ENCODE measurements at regions not wholly inside any gene's neighbourhood (a gene's known extent, or its start where the extent isn't known, plus 50 kb on each side); places are given as distances from the start of the nearest gene placed in this dataset.
"Not testable (repeated sequence)": the region's sequence is repeated elsewhere in the genome, so short reads cannot be mapped to it uniquely, and the experiment has no call there.

GRCh38 chrX:3443184-3443583 is 96.7 kb upstream of the MXRA5 start:
- Histone ChIP-seq H3K36me3 (ENCODE audit: control insufficient read depth in 4 of 4, insufficient read depth in 4 of 4, low read length in 3 of 4) (no peaks in the 10 kb centered on the region), H3K4me3 (ENCODE audit: control insufficient read depth in 1 of 7, extremely low read depth in 1 of 7, insufficient read depth in 4 of 7, low read depth in 2 of 7, low read length in 6 of 7) (no peak overlapping the region), H3K9me3 (ENCODE audit: control extremely low read depth in 1 of 5, control insufficient read depth in 4 of 5, insufficient read depth in 2 of 5, low read depth in 1 of 5, low read length in 4 of 5) (no peaks in the 10 kb centered on the region), H3K27me3 (replicated peaks in 2 of 5; ENCODE audit: control insufficient read depth in 4 of 5, insufficient read depth in 5 of 5, low read length in 4 of 5) (no peaks in the 10 kb centered on the region), H3K4me1 (ENCODE audit: control extremely low read depth in 1 of 4, control insufficient read depth in 4 of 4, insufficient read depth in 4 of 4, low read length in 3 of 4) (no peaks in the 10 kb centered on the region), H3K27ac (ENCODE audit: insufficient read depth in 1 of 2, low read depth in 1 of 2, low read length in 2 of 2, poor library complexity in 1 of 2, severe bottlenecking in 2 of 2) (no peak overlapping the region)
- DNase-seq, result no peak
- WGBS (ENCODE audit: insufficient coverage), result 74% methylated on average over 4 of the region's 4 CpGs
- ChIA-PET POLR2A (no interaction called here), CTCF (no interaction called here)

- H3K4me3 ChIP-seq (ENCODE audit: control insufficient read depth in 1 of 7, extremely low read depth in 1 of 7, insufficient read depth in 4 of 7, low read depth in 2 of 7, low read length in 6 of 7), result no peak overlapping the region
- no peak for DNase-seq
- no peaks in the 10 kb centered on the region for H3K9me3 ChIP-seq (ENCODE audit: control extremely low read depth in 1 of 5, control insufficient read depth in 4 of 5, insufficient read depth in 2 of 5, low read depth in 1 of 5, low read length in 4 of 5)
- H3K4me1 ChIP-seq (ENCODE audit: control extremely low read depth in 1 of 4, control insufficient read depth in 4 of 4, insufficient read depth in 4 of 4, low read length in 3 of 4), result no peaks in the 10 kb centered on the region
- no peak overlapping the region for H3K27ac ChIP-seq (ENCODE audit: insufficient read depth in 1 of 2, low read depth in 1 of 2, low read length in 2 of 2, poor library complexity in 1 of 2, severe bottlenecking in 2 of 2)
- ChIA-PET CTCF (no interaction called here), POLR2A (no interaction called here)
- WGBS (ENCODE audit: insufficient coverage), result 90% methylated on average over 8 of the region's 8 CpGs
- no peaks in the 10 kb centered on the region for H3K36me3 ChIP-seq (ENCODE audit: control insufficient read depth in 4 of 4, insufficient read depth in 4 of 4, low read length in 3 of 4)
- H3K27me3 ChIP-seq (replicated peaks in 2 of 5; ENCODE audit: control insufficient read depth in 4 of 5, insufficient read depth in 5 of 5, low read length in 4 of 5), result no peaks in the 10 kb centered on the region
Measured at GRCh38 chrX:3442691-3443090, 96.2 kb upstream of the MXRA5 start.

GRCh38 chrX:3440981-3441380 is 94.5 kb upstream of the MXRA5 start:
- Histone ChIP-seq H3K36me3 (ENCODE audit: control insufficient read depth in 4 of 4, insufficient read depth in 4 of 4, low read length in 3 of 4) (no peaks in the 10 kb centered on the region), H3K9me3 (ENCODE audit: control extremely low read depth in 1 of 5, control insufficient read depth in 4 of 5, insufficient read depth in 2 of 5, low read depth in 1 of 5, low read length in 4 of 5) (no peaks in the 10 kb centered on the region), H3K27ac (ENCODE audit: insufficient read depth in 1 of 2, low read depth in 1 of 2, low read length in 2 of 2, poor library complexity in 1 of 2, severe bottlenecking in 2 of 2) (no peak overlapping the region), H3K4me1 (ENCODE audit: control extremely low read depth in 1 of 4, control insufficient read depth in 4 of 4, insufficient read depth in 4 of 4, low read length in 3 of 4) (no peaks in the 10 kb centered on the region), H3K4me3 (ENCODE audit: control insufficient read depth in 1 of 7, extremely low read depth in 1 of 7, insufficient read depth in 4 of 7, low read depth in 2 of 7, low read length in 6 of 7) (no peak overlapping the region), H3K27me3 (replicated peaks in 2 of 5; ENCODE audit: control insufficient read depth in 4 of 5, insufficient read depth in 5 of 5, low read length in 4 of 5) (no peaks in the 10 kb centered on the region)
- no peak for DNase-seq
- ChIA-PET POLR2A (no interaction called here), CTCF (no interaction called here)
- WGBS (ENCODE audit: insufficient coverage), result 93% methylated on average over 5 of the region's 5 CpGs

- not testable (repeated sequence) for H3K36me3 ChIP-seq (ENCODE audit: control insufficient read depth in 4 of 4, insufficient read depth in 4 of 4, low read length in 3 of 4)
Measured at GRCh38 chrX:3435916-3436315, 89.5 kb upstream of the MXRA5 start.

GRCh38 chrX:3435057-3435456 is 88.6 kb upstream of the MXRA5 start:
- ChIA-PET POLR2A (no interaction called here), CTCF (no interaction called here)
- DNase-seq, result no peak
- Histone ChIP-seq H3K4me3 (ENCODE audit: control insufficient read depth in 1 of 7, extremely low read depth in 1 of 7, insufficient read depth in 4 of 7, low read depth in 2 of 7, low read length in 6 of 7) (no peak overlapping the region), H3K9me3 (ENCODE audit: control extremely low read depth in 1 of 5, control insufficient read depth in 4 of 5, insufficient read depth in 2 of 5, low read depth in 1 of 5, low read length in 4 of 5) (no peaks in the 10 kb centered on the region), H3K27me3 (replicated peaks in 2 of 5; ENCODE audit: control insufficient read depth in 4 of 5, insufficient read depth in 5 of 5, low read length in 4 of 5) (no peaks in the 10 kb centered on the region), H3K27ac (ENCODE audit: insufficient read depth in 1 of 2, low read depth in 1 of 2, low read length in 2 of 2, poor library complexity in 1 of 2, severe bottlenecking in 2 of 2) (no peak overlapping the region), H3K36me3 (ENCODE audit: control insufficient read depth in 4 of 4, insufficient read depth in 4 of 4, low read length in 3 of 4) (no peaks in the 10 kb centered on the region), H3K4me1 (ENCODE audit: control extremely low read depth in 1 of 4, control insufficient read depth in 4 of 4, insufficient read depth in 4 of 4, low read length in 3 of 4) (no peaks in the 10 kb centered on the region)
- WGBS (ENCODE audit: insufficient coverage), result 100% methylated on average over 5 of the region's 6 CpGs

More at GRCh38 chrX:3435916-3436315, 89.5 kb upstream of the MXRA5 start:
- H3K4me3 ChIP-seq (ENCODE audit: control insufficient read depth in 1 of 7, extremely low read depth in 1 of 7, insufficient read depth in 4 of 7, low read depth in 2 of 7, low read length in 6 of 7); H3K27ac ChIP-seq (ENCODE audit: insufficient read depth in 1 of 2, low read depth in 1 of 2, low read length in 2 of 2, poor library complexity in 1 of 2, severe bottlenecking in 2 of 2); CTCF ChIA-PET; POLR2A ChIA-PET; H3K9me3 ChIP-seq (ENCODE audit: control extremely low read depth in 1 of 5, control insufficient read depth in 4 of 5, insufficient read depth in 2 of 5, low read depth in 1 of 5, low read length in 4 of 5); H3K27me3 ChIP-seq (replicated peaks in 2 of 5; ENCODE audit: control insufficient read depth in 4 of 5, insufficient read depth in 5 of 5, low read length in 4 of 5); DNase-seq; H3K4me1 ChIP-seq (ENCODE audit: control extremely low read depth in 1 of 4, control insufficient read depth in 4 of 4, insufficient read depth in 4 of 4, low read length in 3 of 4): not testable (repeated sequence)
- no CpG with 5 or more reads among the region's 25 CpGs for WGBS (ENCODE audit: insufficient coverage)

- no peaks in the 10 kb centered on the region for H3K36me3 ChIP-seq (ENCODE audit: control insufficient read depth in 4 of 4, insufficient read depth in 4 of 4, low read length in 3 of 4)
- no peaks in the 10 kb centered on the region for H3K4me1 ChIP-seq (ENCODE audit: control extremely low read depth in 1 of 4, control insufficient read depth in 4 of 4, insufficient read depth in 4 of 4, low read length in 3 of 4)
- no peaks in the 10 kb centered on the region for H3K27me3 ChIP-seq (replicated peaks in 2 of 5; ENCODE audit: control insufficient read depth in 4 of 5, insufficient read depth in 5 of 5, low read length in 4 of 5)
- no peak overlapping the region for H3K27ac ChIP-seq (ENCODE audit: insufficient read depth in 1 of 2, low read depth in 1 of 2, low read length in 2 of 2, poor library complexity in 1 of 2, severe bottlenecking in 2 of 2)
- WGBS (ENCODE audit: insufficient coverage), result 100% methylated on average over 1 of the region's 2 CpGs
- DNase-seq, result no peak
- no peak overlapping the region for H3K4me3 ChIP-seq (ENCODE audit: control insufficient read depth in 1 of 7, extremely low read depth in 1 of 7, insufficient read depth in 4 of 7, low read depth in 2 of 7, low read length in 6 of 7)
- CTCF ChIA-PET, result no interaction called here
- POLR2A ChIA-PET, result no interaction called here
- H3K9me3 ChIP-seq (ENCODE audit: control extremely low read depth in 1 of 5, control insufficient read depth in 4 of 5, insufficient read depth in 2 of 5, low read depth in 1 of 5, low read length in 4 of 5), result no peaks in the 10 kb centered on the region
Measured at GRCh38 chrX:3428792-3429191, 82.3 kb upstream of the MXRA5 start.

- no peak for DNase-seq
- no peaks in the 10 kb centered on the region for H3K9me3 ChIP-seq (ENCODE audit: control extremely low read depth in 1 of 5, control insufficient read depth in 4 of 5, insufficient read depth in 2 of 5, low read depth in 1 of 5, low read length in 4 of 5)
- H3K4me3 ChIP-seq (ENCODE audit: control insufficient read depth in 1 of 7, extremely low read depth in 1 of 7, insufficient read depth in 4 of 7, low read depth in 2 of 7, low read length in 6 of 7), result no peak overlapping the region
- H3K27ac ChIP-seq (ENCODE audit: insufficient read depth in 1 of 2, low read depth in 1 of 2, low read length in 2 of 2, poor library complexity in 1 of 2, severe bottlenecking in 2 of 2), result no peak overlapping the region
- WGBS (ENCODE audit: insufficient coverage), result 100% methylated on average over 2 of the region's 2 CpGs
- H3K36me3 ChIP-seq (ENCODE audit: control insufficient read depth in 4 of 4, insufficient read depth in 4 of 4, low read length in 3 of 4), result no peaks in the 10 kb centered on the region
- ChIA-PET POLR2A (no interaction called here), CTCF (no interaction called here)
- no peaks in the 10 kb centered on the region for H3K27me3 ChIP-seq (replicated peaks in 2 of 5; ENCODE audit: control insufficient read depth in 4 of 5, insufficient read depth in 5 of 5, low read length in 4 of 5)
- no peaks in the 10 kb centered on the region for H3K4me1 ChIP-seq (ENCODE audit: control extremely low read depth in 1 of 4, control insufficient read depth in 4 of 4, insufficient read depth in 4 of 4, low read length in 3 of 4)
Measured at GRCh38 chrX:3426552-3426951, 80.1 kb upstream of the MXRA5 start.

- no peaks in the 10 kb centered on the region for H3K36me3 ChIP-seq (ENCODE audit: control insufficient read depth in 4 of 4, insufficient read depth in 4 of 4, low read length in 3 of 4)
- CTCF ChIA-PET, result no interaction called here
- no peaks in the 10 kb centered on the region for H3K9me3 ChIP-seq (ENCODE audit: control extremely low read depth in 1 of 5, control insufficient read depth in 4 of 5, insufficient read depth in 2 of 5, low read depth in 1 of 5, low read length in 4 of 5)
- H3K4me1 ChIP-seq (ENCODE audit: control extremely low read depth in 1 of 4, control insufficient read depth in 4 of 4, insufficient read depth in 4 of 4, low read length in 3 of 4), result no peaks in the 10 kb centered on the region
- no peak for DNase-seq
- H3K27me3 ChIP-seq (replicated peaks in 2 of 5; ENCODE audit: control insufficient read depth in 4 of 5, insufficient read depth in 5 of 5, low read length in 4 of 5), result no peaks in the 10 kb centered on the region
- POLR2A ChIA-PET, result no interaction called here
- no peak overlapping the region for H3K27ac ChIP-seq (ENCODE audit: insufficient read depth in 1 of 2, low read depth in 1 of 2, low read length in 2 of 2, poor library complexity in 1 of 2, severe bottlenecking in 2 of 2)
- WGBS (ENCODE audit: insufficient coverage), result 79% methylated on average over 6 of the region's 6 CpGs
- no peak overlapping the region for H3K4me3 ChIP-seq (ENCODE audit: control insufficient read depth in 1 of 7, extremely low read depth in 1 of 7, insufficient read depth in 4 of 7, low read depth in 2 of 7, low read length in 6 of 7)
Measured at GRCh38 chrX:3425031-3425430, 78.6 kb upstream of the MXRA5 start.

Data from common myeloid progenitor, CD34-positive (primary cell).